Neural crest cell (in vitro differentiated cells): ENCODE measurements at regions not wholly inside any gene's neighbourhood (a gene's known extent, or its start where the extent isn't known, plus 50 kb on each side); places are given as distances from the start of the nearest gene placed in this dataset.

Source experiments
- DNase-seq: peaks from one replicate; pipeline ENCODE4 v3.0.0; 2021; ENCODE audit warnings: low read depth, mixed read lengths, low spot score
- H3K27ac Mint-ChIP-seq: one replicate; pipeline ENCODE4 v1.8.0; 2021; ENCODE audit warnings: mild to moderate bottlenecking, mixed read lengths; ENCODE audit not compliant: unreplicated experiment
- H3K27me3 Mint-ChIP-seq: 2 replicates; pipeline ENCODE4 v1.8.0; 2021; ENCODE audit warnings: low read depth, mild to moderate bottlenecking, mixed read lengths
- H3K36me3 Mint-ChIP-seq: 2 replicates; pipeline ENCODE4 v1.8.0; 2021; ENCODE audit warnings: low read depth, mild to moderate bottlenecking, mixed read lengths
- H3K4me1 Mint-ChIP-seq: 2 replicates; pipeline ENCODE4 v1.8.0; 2021; ENCODE audit warnings: mixed read lengths
- H3K4me3 Mint-ChIP-seq: one replicate; pipeline ENCODE4 v1.8.0; 2021; ENCODE audit warnings: mild to moderate bottlenecking, mixed read lengths
- H3K9me3 Mint-ChIP-seq: 2 replicates; pipeline ENCODE4 v1.8.0; 2021; ENCODE audit warnings: mixed read lengths
- TF ChIP-seq, protein P1 (sequence below): fragments of 200-600 bp; sonication (generic); conservative IDR thresholded peaks from 2 replicates; pipeline ENCODE4 v1.5.0; 2021; ENCODE audit warnings: antibody characterized with exemption, mild to moderate bottlenecking

DNA sequence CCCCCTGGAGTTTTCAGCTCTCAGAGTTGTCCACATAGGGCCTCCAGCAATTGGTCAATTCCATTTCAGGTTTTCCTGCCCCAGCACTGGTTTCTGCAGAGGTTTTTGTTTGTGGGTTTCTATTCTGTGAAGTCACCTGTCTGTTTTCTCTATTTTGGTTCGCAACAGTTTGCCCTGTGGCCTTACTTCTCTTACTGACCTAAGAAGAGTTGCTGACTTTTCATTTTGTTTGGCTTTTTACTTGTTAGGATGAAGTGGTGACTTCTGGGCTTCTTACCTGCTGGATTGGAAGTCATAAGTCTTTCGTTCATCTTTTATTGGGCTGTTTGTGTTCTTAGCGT, 196.4 kb upstream of the PARP11 start:
- DNase-seq, result no peak
- TF ChIP-seq, protein P1, sequence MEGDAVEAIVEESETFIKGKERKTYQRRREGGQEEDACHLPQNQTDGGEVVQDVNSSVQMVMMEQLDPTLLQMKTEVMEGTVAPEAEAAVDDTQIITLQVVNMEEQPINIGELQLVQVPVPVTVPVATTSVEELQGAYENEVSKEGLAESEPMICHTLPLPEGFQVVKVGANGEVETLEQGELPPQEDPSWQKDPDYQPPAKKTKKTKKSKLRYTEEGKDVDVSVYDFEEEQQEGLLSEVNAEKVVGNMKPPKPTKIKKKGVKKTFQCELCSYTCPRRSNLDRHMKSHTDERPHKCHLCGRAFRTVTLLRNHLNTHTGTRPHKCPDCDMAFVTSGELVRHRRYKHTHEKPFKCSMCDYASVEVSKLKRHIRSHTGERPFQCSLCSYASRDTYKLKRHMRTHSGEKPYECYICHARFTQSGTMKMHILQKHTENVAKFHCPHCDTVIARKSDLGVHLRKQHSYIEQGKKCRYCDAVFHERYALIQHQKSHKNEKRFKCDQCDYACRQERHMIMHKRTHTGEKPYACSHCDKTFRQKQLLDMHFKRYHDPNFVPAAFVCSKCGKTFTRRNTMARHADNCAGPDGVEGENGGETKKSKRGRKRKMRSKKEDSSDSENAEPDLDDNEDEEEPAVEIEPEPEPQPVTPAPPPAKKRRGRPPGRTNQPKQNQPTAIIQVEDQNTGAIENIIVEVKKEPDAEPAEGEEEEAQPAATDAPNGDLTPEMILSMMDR, result no peak
- Mint-ChIP-seq H3K9me3 (peaks cover 8% of the 10 kb centered on the region), H3K4me1 (no peaks in the 10 kb centered on the region), H3K27me3 (no peaks in the 10 kb centered on the region), H3K4me3 (no peak overlapping the region), H3K36me3 (no peaks in the 10 kb centered on the region), H3K27ac (no peak overlapping the region)

DNA sequence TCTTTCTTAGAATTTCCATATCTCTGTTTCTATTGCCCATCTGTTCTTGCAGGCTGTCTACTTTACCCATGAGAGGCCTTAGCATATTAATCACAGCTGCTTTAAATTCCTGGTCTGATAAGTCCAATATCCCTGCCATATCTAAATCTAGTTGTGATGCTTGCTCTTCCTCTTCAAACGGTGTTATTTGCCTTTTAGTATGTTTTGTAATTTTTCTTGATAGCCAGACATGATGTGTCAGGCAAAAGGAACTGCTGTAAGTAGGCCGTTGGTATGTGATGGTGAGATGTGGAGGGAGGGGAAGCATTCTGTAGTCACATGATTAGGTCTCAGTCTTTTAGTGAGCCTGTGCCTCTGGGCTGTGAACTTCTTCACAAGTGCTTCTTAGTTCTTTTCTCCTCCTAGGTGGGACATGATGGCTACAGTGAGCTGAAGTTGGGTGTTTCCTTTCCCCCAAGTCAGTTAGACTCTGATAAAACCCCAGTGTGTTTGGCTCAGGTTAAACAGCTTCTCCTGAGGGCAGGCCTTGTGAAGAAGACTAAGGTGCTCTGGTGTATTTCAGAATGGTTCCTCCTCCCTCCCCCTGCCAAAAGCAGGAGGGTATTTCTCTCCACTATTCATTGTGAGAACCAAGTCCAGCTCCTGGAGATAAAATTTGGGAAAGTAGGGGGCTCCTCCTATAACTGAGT, 195.9 kb upstream of the PARP11 start:
- H3K27ac Mint-ChIP-seq, result no peak overlapping the region
- DNase-seq, result no peak
- H3K36me3 Mint-ChIP-seq, result no peaks in the 10 kb centered on the region
- TF ChIP-seq, protein P1, result no peak
- no peaks in the 10 kb centered on the region for H3K4me1 Mint-ChIP-seq
- no peak overlapping the region for H3K4me3 Mint-ChIP-seq
- H3K9me3 Mint-ChIP-seq, result peaks cover 7% of the 10 kb centered on the region
- no peaks in the 10 kb centered on the region for H3K27me3 Mint-ChIP-seq

DNA sequence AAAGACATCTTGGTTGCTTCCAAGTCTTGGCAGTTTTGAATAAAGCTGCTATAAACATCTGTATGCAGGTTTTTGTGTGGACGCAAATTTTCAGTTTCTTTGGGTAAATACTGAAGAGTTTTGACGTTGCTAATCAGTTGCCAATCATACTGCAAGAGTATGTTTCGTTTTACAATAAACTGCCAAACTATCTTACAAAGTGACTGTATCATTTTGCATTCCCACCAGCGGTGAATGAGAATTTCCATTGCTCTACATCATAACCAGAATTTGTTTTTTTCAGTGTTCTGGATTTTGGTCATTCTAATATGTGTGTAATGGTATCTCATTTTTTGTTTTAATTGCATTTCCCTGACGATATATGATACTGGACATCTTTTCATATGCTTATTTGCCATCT, 190.8 kb upstream of the PARP11 start:
- DNase-seq, result no peak
- H3K27ac Mint-ChIP-seq, result no peak overlapping the region
- no peaks in the 10 kb centered on the region for H3K4me1 Mint-ChIP-seq
- H3K27me3 Mint-ChIP-seq, result no peaks in the 10 kb centered on the region
- TF ChIP-seq, protein P1, result no peak
- H3K36me3 Mint-ChIP-seq, result no peaks in the 10 kb centered on the region
- H3K4me3 Mint-ChIP-seq, result no peak overlapping the region
- H3K9me3 Mint-ChIP-seq, result no peaks in the 10 kb centered on the region

DNA sequence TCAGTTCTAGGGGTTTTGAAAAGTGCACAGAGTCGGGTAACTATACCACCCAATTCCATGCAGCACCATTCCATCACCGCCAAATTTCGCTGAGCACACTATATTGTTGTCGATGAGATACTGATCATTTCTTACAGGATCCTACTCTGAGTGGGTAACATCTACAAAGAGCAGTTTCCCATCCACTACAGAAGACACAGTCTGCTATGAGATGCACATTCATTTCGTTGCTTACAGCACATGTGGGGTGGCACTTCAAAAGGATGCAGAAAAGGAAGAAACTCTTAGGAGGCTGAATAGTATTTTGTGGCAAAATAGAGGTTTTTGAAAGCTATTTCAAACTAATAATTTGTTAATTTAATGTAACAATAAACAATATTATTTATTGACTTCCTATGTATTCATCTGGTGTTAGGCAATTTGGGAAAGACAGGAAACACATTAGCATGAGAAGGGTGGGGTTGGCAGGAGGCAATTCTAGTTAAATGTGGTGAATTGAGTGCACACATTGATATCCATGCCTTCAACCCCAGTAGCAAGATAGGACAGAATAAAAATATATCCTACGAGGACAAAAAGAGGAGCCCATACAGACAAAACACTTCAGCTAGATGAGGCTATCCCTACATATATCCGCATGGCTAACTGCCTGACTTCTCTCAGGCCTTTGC, 186.8 kb upstream of the PARP11 start:
- Mint-ChIP-seq H3K4me1 (no peaks in the 10 kb centered on the region), H3K36me3 (no peaks in the 10 kb centered on the region), H3K27ac (no peak overlapping the region), H3K27me3 (peaks cover 5% of the 10 kb centered on the region), H3K4me3 (no peak overlapping the region), H3K9me3 (peaks cover 5% of the 10 kb centered on the region)
- DNase-seq, result no peak
- TF ChIP-seq, protein P1, result no peak

DNA sequence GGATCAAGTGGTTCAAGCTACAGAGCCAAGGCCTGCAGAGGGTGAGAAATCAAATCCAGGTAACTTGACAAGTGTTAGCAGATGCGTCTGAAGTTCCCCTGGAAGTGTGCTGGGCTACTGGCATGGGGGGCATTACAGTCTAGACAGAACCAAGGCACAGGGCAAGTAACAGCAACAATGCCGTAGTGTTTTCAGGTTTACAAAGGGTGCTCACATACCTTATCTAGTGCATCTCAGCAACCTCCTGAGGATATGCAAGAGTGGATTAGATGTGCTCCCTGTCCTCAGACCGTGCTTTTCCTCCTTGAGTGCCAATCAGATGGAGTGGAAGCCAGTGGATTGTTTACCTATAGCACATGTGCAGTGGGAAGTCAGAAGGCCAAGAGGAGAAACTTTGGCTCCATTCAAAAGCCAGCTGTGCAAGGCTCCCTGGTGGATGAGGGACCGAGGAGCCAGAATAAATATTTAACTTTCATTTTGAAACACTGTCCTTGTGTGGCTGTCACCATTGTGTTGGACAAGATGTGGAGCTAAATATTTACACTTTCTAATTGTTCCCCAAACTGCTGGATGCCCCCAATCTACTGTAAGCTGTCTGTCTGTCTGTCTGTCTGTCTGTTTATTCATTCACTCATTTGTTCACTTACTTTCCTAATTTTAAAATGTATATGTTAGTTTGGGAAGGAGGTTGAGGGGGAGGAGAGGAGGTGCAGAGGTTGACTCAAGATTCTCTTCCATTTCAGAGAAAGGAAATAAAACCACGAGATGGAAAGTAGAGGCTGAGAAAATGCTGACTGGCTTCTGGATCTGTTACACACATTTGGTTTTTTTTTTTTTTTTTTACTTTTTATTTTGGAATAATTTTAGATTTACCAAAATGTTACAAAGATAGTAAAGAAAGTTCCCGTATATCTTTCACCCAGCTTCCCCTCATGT, 184.0 kb upstream of the PARP11 start:
- TF ChIP-seq, protein P1, result no peak
- Mint-ChIP-seq H3K9me3 (peaks cover 5% of the 10 kb centered on the region), H3K27ac (no peak overlapping the region), H3K36me3 (no peaks in the 10 kb centered on the region), H3K4me3 (no peak overlapping the region), H3K4me1 (no peaks in the 10 kb centered on the region), H3K27me3 (peaks cover 5% of the 10 kb centered on the region)
- no peak for DNase-seq
